Tibial nerve (tissue), 4 donors: ENCODE measurements at regions not wholly inside any gene's neighbourhood (a gene's known extent, or its start where the extent isn't known, plus 50 kb on each side); places are given as distances from the start of the nearest gene placed in this dataset.

Experiments used
- DNase-seq, 2 donors: peaks; one replicate each; pipeline ENCODE4 v3.0.0-alpha.2; 2019; ENCODE audit warnings: low spot score in 2 of 2
- H3K27ac ChIP-seq, 4 donors: fragments of 200-600 bp; sonication (generic) in 3 of 4; one replicate each; pipeline ENCODE4 v1.5.1; 2017 to 2019; ENCODE audit warnings: mild to moderate bottlenecking in 1 of 4
- H3K27me3 ChIP-seq, 2 donors: fragments of 200-600 bp; sonication (generic) in 1 of 2; one replicate each; pipeline versions ENCODE4 v1.5.1 to v1.6.0; 2017 to 2019
- H3K36me3 ChIP-seq, 3 donors: fragments of 200-600 bp; sonication (generic); one replicate each; pipeline ENCODE4 v1.5.1; 2018 to 2019
- H3K4me1 ChIP-seq, 4 donors: fragments of 200-600 bp; sonication (generic) in 3 of 4; one replicate each; pipeline ENCODE4 v1.5.1; 2017 to 2019
- H3K4me3 ChIP-seq, 4 donors: fragments of 200-600 bp; sonication (generic) in 3 of 4; one replicate each; pipeline ENCODE4 v1.5.1; 2017 to 2019; ENCODE audit warnings: mild to moderate bottlenecking in 1 of 4, moderate library complexity in 1 of 4
- H3K9me3 ChIP-seq, 4 donors: fragments of 200-600 bp; sonication (generic) in 3 of 4; one replicate each; pipeline ENCODE4 v1.5.1; 2017 to 2019
- EP300 ChIP-seq, 2 donors: sonication (generic); formaldehyde crosslinking; IDR thresholded peaks; one replicate each; pipeline ENCODE4 v1.6.1; 2017; ENCODE audit warnings: antibody characterized with exemption in 2 of 2, mild to moderate bottlenecking in 1 of 2
- POLR2A ChIP-seq, 2 donors: fragments of 450-650 bp; IDR thresholded peaks; one replicate each; pipeline ENCODE4 v1.6.1; 2017; ENCODE audit warnings: antibody characterized with exemption in 2 of 2, mild to moderate bottlenecking in 2 of 2, moderate library complexity in 2 of 2
- WGBS, 2 donors: methylation state at CpG; one replicate each; pipeline ENCODE4 v1.1.5; 2018; 5-methylcytosine and 5-hydroxymethylcytosine counted together
- TF ChIP-seq, protein P1 (sequence below), 5 experiments: fragments of 200-600 bp in 3 of 5; fragments of 450-650 bp in 2 of 5; sonication (generic) in 3 of 5; IDR thresholded peaks; one replicate each; pipeline ENCODE4 v1.5.1; 2016 to 2019; ENCODE audit warnings: antibody characterized with exemption in 5 of 5, mild to moderate bottlenecking in 3 of 5, moderate library complexity in 2 of 5

DNA sequence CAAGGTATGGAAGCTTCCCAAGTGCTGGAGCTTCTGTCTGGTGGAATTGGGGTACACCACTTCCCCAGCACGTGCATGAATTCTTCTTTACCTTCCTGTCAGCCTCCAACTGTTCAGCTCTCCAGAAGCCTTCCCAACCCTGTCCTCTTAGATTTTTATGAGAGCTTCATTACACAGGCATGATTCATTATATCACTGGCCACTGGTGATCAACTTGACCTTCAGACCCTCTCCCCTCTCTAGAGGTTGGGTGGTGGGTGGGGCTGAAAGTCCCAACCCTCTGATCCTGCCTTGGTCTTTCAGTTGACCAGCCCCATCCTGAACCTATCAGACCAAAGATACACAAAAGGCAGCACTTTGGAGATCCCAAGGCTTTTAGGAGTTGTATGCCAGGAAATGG, 795.7 kb upstream of the SOX9 start:
- Histone ChIP-seq H3K4me3 (no peak overlapping the region), H3K4me1 (no peaks in the 10 kb centered on the region), H3K27me3 (no peaks in the 10 kb centered on the region), H3K36me3 (no peaks in the 10 kb centered on the region), H3K9me3 (no peaks in the 10 kb centered on the region), H3K27ac (no peak overlapping the region)
- TF ChIP-seq, protein P1, sequence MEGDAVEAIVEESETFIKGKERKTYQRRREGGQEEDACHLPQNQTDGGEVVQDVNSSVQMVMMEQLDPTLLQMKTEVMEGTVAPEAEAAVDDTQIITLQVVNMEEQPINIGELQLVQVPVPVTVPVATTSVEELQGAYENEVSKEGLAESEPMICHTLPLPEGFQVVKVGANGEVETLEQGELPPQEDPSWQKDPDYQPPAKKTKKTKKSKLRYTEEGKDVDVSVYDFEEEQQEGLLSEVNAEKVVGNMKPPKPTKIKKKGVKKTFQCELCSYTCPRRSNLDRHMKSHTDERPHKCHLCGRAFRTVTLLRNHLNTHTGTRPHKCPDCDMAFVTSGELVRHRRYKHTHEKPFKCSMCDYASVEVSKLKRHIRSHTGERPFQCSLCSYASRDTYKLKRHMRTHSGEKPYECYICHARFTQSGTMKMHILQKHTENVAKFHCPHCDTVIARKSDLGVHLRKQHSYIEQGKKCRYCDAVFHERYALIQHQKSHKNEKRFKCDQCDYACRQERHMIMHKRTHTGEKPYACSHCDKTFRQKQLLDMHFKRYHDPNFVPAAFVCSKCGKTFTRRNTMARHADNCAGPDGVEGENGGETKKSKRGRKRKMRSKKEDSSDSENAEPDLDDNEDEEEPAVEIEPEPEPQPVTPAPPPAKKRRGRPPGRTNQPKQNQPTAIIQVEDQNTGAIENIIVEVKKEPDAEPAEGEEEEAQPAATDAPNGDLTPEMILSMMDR (IDR thresholded peaks at IDR 0.05), result no peak
- TF ChIP-seq EP300 (IDR thresholded peaks at IDR 0.05), result no peak
- no peak for TF ChIP-seq POLR2A (IDR thresholded peaks at IDR 0.05)
- WGBS, 2 donors, result 67% methylated on average over 1 of the region's 1 CpG
- no peak for DNase-seq

DNA sequence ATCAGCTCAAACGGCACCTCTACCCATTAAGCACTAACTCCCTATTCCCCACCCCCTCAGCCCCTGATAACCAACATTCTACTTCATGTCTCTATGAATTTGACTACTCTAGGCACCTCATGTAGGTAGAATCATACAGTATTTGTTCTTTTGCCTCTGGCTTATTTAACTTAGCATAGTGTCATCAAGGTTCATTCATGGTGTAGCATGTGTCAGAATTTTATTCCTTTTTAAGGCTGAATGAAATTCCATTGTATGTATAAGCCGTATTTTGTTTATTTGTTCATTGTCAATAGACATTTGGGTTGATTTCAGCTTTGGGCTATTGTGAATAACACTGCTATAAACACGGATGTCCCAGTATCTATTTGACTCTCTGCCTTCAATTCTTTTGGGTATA, 794.9 kb upstream of the SOX9 start:
- H3K4me3 ChIP-seq, result no peak overlapping the region
- 68 to 80% methylated on average over 3 of the region's 3 CpGs for WGBS, 2 donors
- H3K36me3 ChIP-seq, result no peaks in the 10 kb centered on the region
- no peaks in the 10 kb centered on the region for H3K9me3 ChIP-seq
- H3K27ac ChIP-seq, result no peak overlapping the region
- TF ChIP-seq POLR2A (IDR thresholded peaks at IDR 0.05), result no peak
- no peak for TF ChIP-seq EP300 (IDR thresholded peaks at IDR 0.05)
- TF ChIP-seq, protein P1 (IDR thresholded peaks at IDR 0.05), result no peak
- no peaks in the 10 kb centered on the region for H3K4me1 ChIP-seq
- DNase-seq, result no peak
- H3K27me3 ChIP-seq, result no peaks in the 10 kb centered on the region

DNA sequence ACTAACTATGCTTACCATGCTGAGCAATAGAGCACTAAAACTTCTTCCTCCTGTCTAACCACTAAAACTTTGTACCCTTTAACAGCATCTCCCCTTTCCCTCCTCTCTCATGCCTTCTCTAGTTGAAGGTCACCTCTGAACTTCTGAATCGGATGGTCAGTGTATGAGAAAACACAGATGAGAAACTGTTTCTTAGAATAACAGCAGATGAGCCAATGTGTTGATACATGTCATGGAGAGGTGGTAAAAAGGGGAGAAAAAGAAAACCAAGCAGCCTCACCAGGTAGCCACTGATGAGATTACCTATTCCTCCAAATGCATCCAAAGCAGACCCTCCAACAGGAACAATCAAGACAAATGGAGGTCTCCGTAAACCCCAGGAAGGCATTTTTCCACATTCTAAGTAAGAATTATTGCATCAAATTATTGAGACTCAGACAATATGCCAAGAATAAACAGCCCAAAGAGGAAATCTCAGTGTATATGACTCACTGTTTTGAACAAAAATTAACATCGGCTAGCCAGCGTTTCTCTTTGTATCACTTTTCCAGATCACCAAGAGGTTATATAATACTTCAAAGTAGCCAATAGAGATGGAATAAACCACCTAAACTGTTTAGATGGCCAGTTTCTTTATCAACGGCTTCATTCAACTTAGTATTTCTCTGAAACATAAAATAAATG, 793.3 kb upstream of the SOX9 start:
- Histone ChIP-seq H3K27ac (no peak overlapping the region), H3K27me3 (no peaks in the 10 kb centered on the region), H3K4me1 (no peaks in the 10 kb centered on the region), H3K4me3 (no peak overlapping the region), H3K36me3 (no peaks in the 10 kb centered on the region), H3K9me3 (no peaks in the 10 kb centered on the region)
- WGBS, 2 donors, result 32 to 36% methylated on average over 5 of the region's 5 CpGs
- no peak for DNase-seq
- no peak for TF ChIP-seq EP300 (IDR thresholded peaks at IDR 0.05)
- TF ChIP-seq POLR2A (IDR thresholded peaks at IDR 0.05), result no peak
- TF ChIP-seq, protein P1 (IDR thresholded peaks at IDR 0.05), result no peak

DNA sequence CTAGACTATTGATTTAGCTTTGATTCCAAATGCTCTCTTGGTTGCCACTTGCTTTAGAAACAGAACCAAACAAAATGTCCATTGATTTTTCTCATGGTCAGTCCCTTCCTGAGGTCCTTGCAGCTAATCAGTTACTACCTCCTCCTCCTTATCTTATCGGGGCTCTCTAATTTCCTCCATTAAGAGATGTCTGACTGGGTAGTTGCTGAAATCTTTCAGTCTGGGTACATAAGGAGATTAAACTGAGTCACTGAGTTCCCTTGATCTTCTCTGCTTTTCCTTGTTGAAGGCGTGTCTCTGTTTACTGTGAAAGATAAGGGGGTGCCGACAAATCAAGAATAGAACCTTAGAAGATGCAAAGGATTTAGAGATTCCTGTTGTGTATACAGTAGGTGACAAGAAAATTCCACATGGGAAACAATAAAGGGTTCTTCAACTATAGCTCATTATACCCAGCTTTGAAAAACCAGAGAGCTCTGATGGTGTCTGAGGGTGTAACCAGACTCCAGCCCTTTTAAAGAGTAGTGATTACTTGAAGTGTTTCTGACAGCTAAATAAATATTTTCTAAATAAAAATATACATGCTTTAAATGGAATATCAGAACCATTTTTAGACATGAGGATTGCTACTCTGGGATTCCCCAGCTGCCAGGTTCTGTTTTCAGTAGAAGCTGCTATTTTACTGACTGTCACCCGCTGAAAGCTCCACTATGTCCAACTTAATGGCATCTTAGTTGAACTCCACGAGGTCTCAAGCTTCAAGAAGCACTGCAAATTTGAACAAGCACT, 791.3 kb upstream of the SOX9 start:
- WGBS, 2 donors, result 69 to 73% methylated on average over 5 of the region's 5 CpGs
- Histone ChIP-seq H3K27ac (no peak overlapping the region), H3K9me3 (no peaks in the 10 kb centered on the region), H3K4me1 (no peaks in the 10 kb centered on the region), H3K27me3 (no peaks in the 10 kb centered on the region), H3K36me3 (no peaks in the 10 kb centered on the region), H3K4me3 (no peak overlapping the region)
- DNase-seq, result no peak
- TF ChIP-seq POLR2A (IDR thresholded peaks at IDR 0.05) (no peak), EP300 (IDR thresholded peaks at IDR 0.05) (no peak)
- TF ChIP-seq, protein P1 (IDR thresholded peaks at IDR 0.05), result no peak

DNA sequence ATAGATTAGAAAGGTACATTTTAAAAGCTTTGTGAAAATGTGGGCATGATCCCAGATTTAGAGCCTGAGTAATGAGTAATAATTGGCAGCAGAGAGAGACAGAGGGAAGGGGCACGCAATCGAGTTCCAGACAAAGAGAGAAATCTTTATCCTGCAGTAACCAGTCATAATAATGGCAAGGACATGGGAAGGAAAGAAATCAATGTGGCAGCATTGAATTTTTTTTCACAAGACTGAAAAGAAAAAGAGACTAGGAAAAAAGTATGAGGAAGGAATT, 790.8 kb upstream of the SOX9 start:
- no peaks in the 10 kb centered on the region for H3K4me1 ChIP-seq
- no peak overlapping the region for H3K27ac ChIP-seq
- no peaks in the 10 kb centered on the region for H3K36me3 ChIP-seq
- 67 to 76% methylated on average over 2 of the region's 2 CpGs for WGBS, 2 donors
- TF ChIP-seq EP300 (IDR thresholded peaks at IDR 0.05) (no peak), POLR2A (IDR thresholded peaks at IDR 0.05) (no peak)
- TF ChIP-seq, protein P1 (IDR thresholded peaks at IDR 0.05), result no peak
- no peaks in the 10 kb centered on the region for H3K9me3 ChIP-seq
- DNase-seq, result no peak
- H3K4me3 ChIP-seq, result no peak overlapping the region
- H3K27me3 ChIP-seq, result no peaks in the 10 kb centered on the region
